Uterus (tissue), 3 donors: ENCODE measurements at regions not wholly inside any gene's neighbourhood (a gene's known extent, or its start where the extent isn't known, plus 50 kb on each side); places are given as distances from the start of the nearest gene placed in this dataset.

Source experiments
- DNase-seq, 2 donors: peaks; one replicate each; pipeline ENCODE4 v3.0.0-alpha.2; 2019 to 2020
- H3K27ac ChIP-seq, 2 donors: fragments of 200-600 bp; sonication (generic); 1 replicate in 1 of 2; 2 replicates in 1 of 2; pipeline ENCODE4 v1.5.1; 2016 to 2018
- H3K27me3 ChIP-seq, 2 donors: fragments of 200-600 bp; sonication (generic); one replicate each; pipeline ENCODE4 v1.5.1; 2018 to 2019; ENCODE audit warnings: control low read depth in 1 of 2
- H3K36me3 ChIP-seq, 2 donors: fragments of 200-600 bp; sonication (generic); one replicate each; pipeline ENCODE4 v1.5.1; 2019; ENCODE audit warnings: control low read depth in 1 of 2
- H3K4me1 ChIP-seq, 2 donors: fragments of 200-600 bp; sonication (generic); one replicate each; pipeline ENCODE4 v1.5.1; 2018 to 2019; ENCODE audit warnings: control low read depth in 1 of 2
- H3K4me3 ChIP-seq, 2 donors: fragments of 200-600 bp; sonication (generic); 1 replicate in 1 of 2; 2 replicates in 1 of 2; pipeline ENCODE4 v1.5.1; 2018 to 2019; ENCODE audit warnings: mild to moderate bottlenecking in 1 of 2
- H3K9me3 ChIP-seq, 2 donors: fragments of 200-600 bp; sonication (generic); one replicate each; pipeline ENCODE4 v1.5.1; 2019; ENCODE audit warnings: control low read depth in 1 of 2
- POLR2A ChIP-seq, 2 donors: fragments of 450-650 bp; IDR thresholded peaks; one replicate each; pipeline ENCODE4 v1.6.1; 2016; ENCODE audit warnings: antibody characterized with exemption in 2 of 2, mild to moderate bottlenecking in 1 of 2, moderate library complexity in 1 of 2
- intact Hi-C: fragments of 100-400 bp; cut with DNase I; formaldehyde crosslinking; loops from one replicate; pipeline ENCODE4 v1.15.1; 2023; ENCODE audit warnings: low total_unique reads
- TF ChIP-seq, protein P1 (sequence below), 4 experiments: fragments of 200-600 bp in 2 of 4; fragments of 450-650 bp in 2 of 4; sonication (generic) in 2 of 4; IDR thresholded peaks; one replicate each; pipeline ENCODE4 v1.5.1; 2016 to 2019; ENCODE audit warnings: antibody characterized with exemption in 4 of 4, mild to moderate bottlenecking in 2 of 4, moderate library complexity in 1 of 4
- donor health status: DM: yes; HTN: yes; CAD: no.

DNA sequence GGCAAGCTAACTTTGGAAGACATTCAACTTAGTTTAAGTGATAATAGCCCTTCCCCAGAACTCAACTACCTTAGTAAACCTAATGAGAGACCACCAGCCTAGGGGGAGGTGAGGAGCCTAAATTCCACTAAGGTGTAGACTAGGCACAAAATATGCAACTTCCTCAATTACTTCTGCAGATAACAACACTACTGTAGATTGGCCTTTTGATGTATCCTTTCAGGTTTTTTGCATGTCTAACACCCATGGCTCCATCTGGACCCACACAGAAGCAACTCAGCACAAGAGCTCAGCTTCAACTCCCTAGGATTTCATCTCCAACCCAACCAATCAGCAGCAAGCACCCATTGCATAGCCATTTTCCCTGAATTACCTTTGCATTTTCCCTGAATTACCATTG is 353.3 kb downstream of the AKAIN1 start:
- no peak for TF ChIP-seq POLR2A (IDR thresholded peaks at IDR 0.05)
- TF ChIP-seq, protein P1, sequence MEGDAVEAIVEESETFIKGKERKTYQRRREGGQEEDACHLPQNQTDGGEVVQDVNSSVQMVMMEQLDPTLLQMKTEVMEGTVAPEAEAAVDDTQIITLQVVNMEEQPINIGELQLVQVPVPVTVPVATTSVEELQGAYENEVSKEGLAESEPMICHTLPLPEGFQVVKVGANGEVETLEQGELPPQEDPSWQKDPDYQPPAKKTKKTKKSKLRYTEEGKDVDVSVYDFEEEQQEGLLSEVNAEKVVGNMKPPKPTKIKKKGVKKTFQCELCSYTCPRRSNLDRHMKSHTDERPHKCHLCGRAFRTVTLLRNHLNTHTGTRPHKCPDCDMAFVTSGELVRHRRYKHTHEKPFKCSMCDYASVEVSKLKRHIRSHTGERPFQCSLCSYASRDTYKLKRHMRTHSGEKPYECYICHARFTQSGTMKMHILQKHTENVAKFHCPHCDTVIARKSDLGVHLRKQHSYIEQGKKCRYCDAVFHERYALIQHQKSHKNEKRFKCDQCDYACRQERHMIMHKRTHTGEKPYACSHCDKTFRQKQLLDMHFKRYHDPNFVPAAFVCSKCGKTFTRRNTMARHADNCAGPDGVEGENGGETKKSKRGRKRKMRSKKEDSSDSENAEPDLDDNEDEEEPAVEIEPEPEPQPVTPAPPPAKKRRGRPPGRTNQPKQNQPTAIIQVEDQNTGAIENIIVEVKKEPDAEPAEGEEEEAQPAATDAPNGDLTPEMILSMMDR (IDR thresholded peaks at IDR 0.05), result no peak
- Histone ChIP-seq H3K27ac (no peak overlapping the region), H3K9me3 (no peaks in the 10 kb centered on the region), H3K4me3 (no peak overlapping the region), H3K36me3 (no peaks in the 10 kb centered on the region), H3K27me3 (no peaks in the 10 kb centered on the region), H3K4me1 (no peaks in the 10 kb centered on the region)
- DNase-seq, result no peak
- intact Hi-C loops, result no loop called here

DNA sequence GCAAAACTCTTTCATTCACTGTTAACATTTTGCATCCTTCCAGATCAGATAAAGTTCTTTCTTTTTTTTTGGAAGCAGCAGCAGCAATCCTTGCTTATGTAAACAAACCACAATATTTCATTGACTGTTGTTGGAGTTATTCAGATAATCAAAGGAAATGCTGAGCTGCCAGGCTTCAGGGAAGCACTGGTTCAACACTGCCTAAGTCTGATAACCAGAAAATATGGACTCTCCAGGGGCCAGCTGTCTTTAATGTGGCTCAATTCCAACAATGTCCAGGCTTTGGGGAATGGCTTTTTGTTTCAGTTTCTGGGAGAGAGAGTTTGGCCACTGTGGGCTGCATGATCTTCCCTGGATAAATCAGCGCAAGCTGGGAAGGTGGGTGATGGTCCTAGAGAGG is 354.3 kb downstream of the AKAIN1 start:
- no peaks in the 10 kb centered on the region for H3K27me3 ChIP-seq
- no peak overlapping the region for H3K4me3 ChIP-seq
- no peaks in the 10 kb centered on the region for H3K9me3 ChIP-seq
- H3K36me3 ChIP-seq, result no peaks in the 10 kb centered on the region
- intact Hi-C loops, result no loop called here
- no peak overlapping the region for H3K27ac ChIP-seq
- TF ChIP-seq, protein P1 (IDR thresholded peaks at IDR 0.05), result no peak
- no peak for TF ChIP-seq POLR2A (IDR thresholded peaks at IDR 0.05)
- no peak for DNase-seq
- H3K4me1 ChIP-seq, result no peaks in the 10 kb centered on the region

DNA sequence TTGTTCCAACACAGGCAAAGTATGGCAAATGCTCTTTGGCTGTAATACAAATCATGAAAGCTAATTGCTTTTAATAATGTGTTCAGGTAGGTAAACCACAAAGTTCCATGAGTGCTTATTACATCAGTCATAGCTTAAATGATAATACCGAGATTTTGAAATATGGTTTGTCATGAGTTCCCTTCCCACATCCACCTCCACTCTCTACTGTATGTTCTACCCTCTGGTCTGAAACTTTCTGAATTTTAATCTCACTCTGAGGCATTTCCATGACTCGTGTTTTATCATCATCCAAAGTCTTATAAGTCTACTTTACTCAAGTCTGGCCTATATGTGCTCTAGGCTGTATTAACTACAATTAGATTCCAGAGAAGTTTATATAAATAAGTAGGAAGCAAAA is 354.8 kb downstream of the AKAIN1 start:
- H3K9me3 ChIP-seq, result no peaks in the 10 kb centered on the region
- intact Hi-C loops, result no loop called here

DNA sequence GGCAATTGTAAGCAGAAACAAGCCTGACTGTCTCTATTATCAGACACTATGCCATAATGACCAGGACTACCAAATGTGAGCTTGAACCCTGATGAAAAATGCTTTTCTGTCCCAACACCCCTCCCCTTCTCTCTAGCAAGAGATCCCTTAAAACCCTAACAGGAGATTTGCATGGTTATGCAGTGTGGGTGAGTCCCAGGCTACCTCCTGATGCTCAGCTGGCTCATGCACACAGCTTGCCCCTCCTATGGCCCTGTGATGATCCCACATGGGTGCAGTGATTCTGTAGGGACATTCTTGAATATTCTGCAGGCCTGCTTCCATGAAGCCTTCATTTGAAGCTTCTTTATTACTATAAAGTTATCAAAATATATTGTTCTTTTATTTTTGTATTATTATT is 357.4 kb downstream of the AKAIN1 start:
- no peaks in the 10 kb centered on the region for H3K36me3 ChIP-seq
- intact Hi-C loops, result no loop called here
- DNase-seq, result no peak
- no peak overlapping the region for H3K27ac ChIP-seq
- no peaks in the 10 kb centered on the region for H3K9me3 ChIP-seq
- TF ChIP-seq, protein P1 (IDR thresholded peaks at IDR 0.05), result no peak
- H3K4me1 ChIP-seq, result no peaks in the 10 kb centered on the region
- H3K27me3 ChIP-seq, result no peaks in the 10 kb centered on the region
- H3K4me3 ChIP-seq, result no peak overlapping the region

More for the DNA sequence above, 354.8 kb downstream of the AKAIN1 start:
- TF ChIP-seq POLR2A (IDR thresholded peaks at IDR 0.05), result no peak
- TF ChIP-seq, protein P1 (IDR thresholded peaks at IDR 0.05), result no peak
- H3K27me3 ChIP-seq, result no peaks in the 10 kb centered on the region
- H3K27ac ChIP-seq, result no peak overlapping the region
- no peaks in the 10 kb centered on the region for H3K36me3 ChIP-seq
- H3K4me1 ChIP-seq, result no peaks in the 10 kb centered on the region
- no peak overlapping the region for H3K4me3 ChIP-seq
- DNase-seq, result no peak

DNA sequence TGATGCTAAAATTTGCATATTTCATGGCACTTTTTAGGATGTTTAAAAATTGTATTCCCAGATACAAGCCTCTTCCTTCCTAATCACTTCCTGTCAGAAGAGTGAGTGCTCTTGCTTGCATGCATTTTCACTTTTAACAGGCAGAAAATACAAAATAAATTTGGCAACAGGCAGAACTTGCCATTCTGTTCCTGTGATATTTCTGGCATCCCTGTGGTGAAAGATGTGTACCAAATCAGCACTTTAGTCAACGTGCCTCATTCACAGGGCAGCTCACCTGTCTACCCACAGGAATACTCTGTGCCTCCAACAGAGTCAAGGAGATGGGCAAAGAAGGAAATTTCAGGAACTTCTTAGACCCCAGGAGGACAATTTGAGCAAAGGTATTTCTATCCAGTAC is 360.9 kb downstream of the AKAIN1 start:
- Histone ChIP-seq H3K4me3 (no peak overlapping the region), H3K27ac (no peak overlapping the region), H3K27me3 (no peaks in the 10 kb centered on the region), H3K9me3 (no peaks in the 10 kb centered on the region), H3K36me3 (no peaks in the 10 kb centered on the region), H3K4me1 (no peaks in the 10 kb centered on the region)
- no peak for TF ChIP-seq POLR2A (IDR thresholded peaks at IDR 0.05)
- TF ChIP-seq, protein P1 (IDR thresholded peaks at IDR 0.05), result no peak
- DNase-seq, result no peak
- intact Hi-C loops, result no loop called here
